GM12878 (cell line): ENCODE measurements at regions not wholly inside any gene's neighbourhood (a gene's known extent, or its start where the extent isn't known, plus 50 kb on each side); places are given as distances from the start of the nearest gene placed in this dataset.

Experiments used
- ATAC-seq: fragments of 200-7000 bp; cut with Tn5 transposase; 3 replicates; pipeline ENCODE4 v1.9.1; 2020; ENCODE audit warnings: mild to moderate bottlenecking, moderate library complexity
- BruUV-seq: library from RNA; stranded (reverse); fragments of 400-500 nt; replicated peaks from 2 replicates; lab custom pipeline; 2021; lab: Mats Ljungman, UMichigan
- CTCF ChIA-PET: fragments of 300-600 bp; sonication (Branson Sonifier 250); formaldehyde crosslinking; extraction: SDS; loops from one replicate; lab custom pipeline; 2021; ENCODE audit warnings: inconsistent platforms; lab: Yijun Ruan, JAX
- POLR2A ChIA-PET: fragments of 350-600 bp; formaldehyde crosslinking; extraction: SDS; loops from one replicate; lab custom pipeline; 2021; ENCODE audit warnings: inconsistent platforms; lab: Charles Lee
- RAD21 ChIA-PET: fragments of 300-600 bp; sonication (Branson Sonifier 250); formaldehyde crosslinking; loops from one replicate; lab custom pipeline; 2023; ENCODE audit warnings: antibody characterized with exemption; ENCODE audit not compliant: unreplicated experiment; lab: Charles Lee
- SMC1A ChIA-PET: fragments of 300-600 bp; sonication (Branson Sonifier 250); formaldehyde crosslinking; loops from one replicate; lab custom pipeline; 2023; ENCODE audit not compliant: unreplicated experiment, uncharacterized antibody; lab: Charles Lee
- DNase-seq: peaks from one replicate; pipeline ENCODE4 v3.0.0-alpha.2; 2011; ENCODE audit warnings: low read depth, low spot score
- FAIRE-seq: peaks from 3 replicates; lab custom pipeline; 2011; peaks lifted over from hg19 to GRCh38; lab: Jason Lieb, UNC
- H2AFZ ChIP-seq: 2 replicates; pipeline ENCODE4 v1.6.0; 2011; ENCODE audit warnings: low read depth, low read length, control low read depth; ENCODE audit not compliant: control insufficient read depth
- H3K27ac ChIP-seq: 2 replicates; pipeline ENCODE4 v1.5.1; 2011; ENCODE audit warnings: control low read depth; ENCODE audit not compliant: control insufficient read depth, insufficient read depth
- H3K27me3 ChIP-seq, 2 experiments: replicated peaks in 1 of 2; 2 replicates each; pipeline versions ENCODE4 v1.6.0 to v1.6.1; 2011; ENCODE audit warnings: low read length in 1 of 2; ENCODE audit not compliant: control insufficient read depth in 2 of 2, insufficient read depth in 2 of 2
- H3K36me3 ChIP-seq, 2 experiments: 2 replicates each; pipeline ENCODE4 v1.5.1; 2011; ENCODE audit warnings: low read length in 1 of 2; ENCODE audit not compliant: control insufficient read depth in 2 of 2, insufficient read depth in 2 of 2
- H3K4me1 ChIP-seq: 2 replicates; pipeline ENCODE4 v1.6.1; 2011; ENCODE audit warnings: mild to moderate bottlenecking, low read length, moderate library complexity, mixed read lengths; ENCODE audit not compliant: control insufficient read depth, insufficient read depth
- H3K4me2 ChIP-seq: 2 replicates; pipeline ENCODE4 v1.6.0; 2011; ENCODE audit warnings: control low read depth; ENCODE audit not compliant: control insufficient read depth, insufficient read depth
- H3K4me3 ChIP-seq: fragments of 200-600 bp; sonication (generic); 2 replicates; pipeline ENCODE4 v1.5.1; 2016
- H3K79me2 ChIP-seq: 2 replicates; pipeline ENCODE4 v1.6.0; 2011; ENCODE audit warnings: low read length; ENCODE audit not compliant: control insufficient read depth, insufficient read depth
- H3K9ac ChIP-seq: 2 replicates; pipeline ENCODE4 v1.8.0; 2011; ENCODE audit warnings: low read length, control low read depth, mixed read lengths; ENCODE audit not compliant: control insufficient read depth, insufficient read depth
- H3K9me3 ChIP-seq: replicated peaks from 3 replicates; pipeline ENCODE4 v1.5.1; 2011; ENCODE audit warnings: mild to moderate bottlenecking, low read length; ENCODE audit not compliant: control insufficient read depth, insufficient read depth
- H4K20me1 ChIP-seq: 2 replicates; pipeline ENCODE4 v1.6.0; 2011; ENCODE audit not compliant: control insufficient read depth, insufficient read depth
- BCL3 ChIP-seq: IDR thresholded peaks from 2 replicates; pipeline ENCODE4 v1.6.1; 2011; ENCODE audit warnings: borderline replicate concordance, low read depth, mild to moderate bottlenecking, moderate library complexity, low read length; ENCODE audit not compliant: insufficient read depth, poor library complexity, severe bottlenecking
- CEBPZ ChIP-seq: fragments of 150-350 bp; IDR thresholded peaks from 2 replicates; pipeline ENCODE4 v1.6.1; 2016; ENCODE audit warnings: low read depth, low read length
- CTCF ChIP-seq, 3 experiments: IDR thresholded peaks in 2 of 3; conservative IDR thresholded peaks in 1 of 3; 2 replicates each; pipeline ENCODE4 v1.5.1; 2011; ENCODE audit warnings: low read depth in 3 of 3, low read length in 3 of 3, mild to moderate bottlenecking in 3 of 3, control low read depth in 2 of 3, moderate library complexity in 2 of 3, inconsistent platforms in 1 of 3, mixed read lengths in 1 of 3; ENCODE audit not compliant: control insufficient read depth in 2 of 3, insufficient read depth in 1 of 3; ENCODE audit errors: extremely low read depth in 1 of 3
- E2F8 ChIP-seq: fragments of 450-650 bp; IDR thresholded peaks from 2 replicates; pipeline ENCODE4 v1.6.1; 2018; ENCODE audit warnings: mild to moderate bottlenecking, low read depth, moderate library complexity; ENCODE audit not compliant: partially characterized antibody
- FOXK2 ChIP-seq: fragments of 450-650 bp; IDR thresholded peaks from 2 replicates; pipeline ENCODE4 v1.6.1; 2017; ENCODE audit warnings: mild to moderate bottlenecking, moderate library complexity
- GABPA ChIP-seq: IDR thresholded peaks from 2 replicates; pipeline ENCODE4 v1.6.1; 2014; ENCODE audit warnings: antibody characterized with exemption, low read depth, mild to moderate bottlenecking, inconsistent platforms
- IKZF2 ChIP-seq, 2 experiments: fragments of 450-650 bp; IDR thresholded peaks; 2 replicates each; pipeline ENCODE4 v1.6.1; 2017; ENCODE audit warnings: mild to moderate bottlenecking in 2 of 2, moderate library complexity in 2 of 2
- JUND ChIP-seq: IDR thresholded peaks from 2 replicates; pipeline ENCODE4 v1.6.1; 2012; ENCODE audit warnings: low read depth, mild to moderate bottlenecking, low read length, improper control_type of control experiment, moderate library complexity
- NR2F1 ChIP-seq: fragments of 450-650 bp; conservative IDR thresholded peaks from 2 replicates; pipeline ENCODE4 v1.6.1; 2017; ENCODE audit warnings: mild to moderate bottlenecking
- RAD51 ChIP-seq: fragments of 450-650 bp; IDR thresholded peaks from 2 replicates; pipeline ENCODE4 v1.6.1; 2016; ENCODE audit warnings: moderate library complexity, mild to moderate bottlenecking, inconsistent platforms
- TARDBP ChIP-seq: IDR thresholded peaks from 2 replicates; pipeline ENCODE4 v1.6.1; 2016; ENCODE audit warnings: borderline replicate concordance
- WGBS: methylation state at CpG from one replicate; pipeline ENCODE4 v1.1.6; 2016; ENCODE audit warnings: low lambda C conversion rate; ENCODE audit not compliant: insufficient replicate concordance, insufficient coverage; ENCODE audit errors: missing lambda C conversion rate; 5-methylcytosine and 5-hydroxymethylcytosine counted together
- in situ Hi-C: fragments of 300-500 bp; cut with MboI; formaldehyde crosslinking; loops from 9 replicates; pipeline ENCODE4 v1.14.3; 2018; ENCODE audit warnings: mixed read lengths
- intact Hi-C: fragments of 100-400 bp; cut with micrococcal nuclease; formaldehyde crosslinking; loops from one replicate; pipeline ENCODE4 v1.14.2; 2022; ENCODE audit not compliant: unreplicated experiment

GRCh38 chr5:120779674-120780073 is 315.6 kb downstream of the PRR16 start (continued):
- TF ChIP-seq GABPA: no peak
- TF ChIP-seq CEBPZ: no peak
- TF ChIP-seq IKZF2 (IDR thresholded peaks at IDR 0.05): no peak
- no peak for TF ChIP-seq RAD51
- TF ChIP-seq E2F8: no peak
- TF ChIP-seq, all 136 proteins: peak for 0

- no peaks in the 10 kb centered on the region for H3K27me3 ChIP-seq
- intact Hi-C loops: no loop called here
- TF ChIP-seq CTCF (IDR thresholded peaks at IDR 0.05 in 2 of 3, conservative IDR thresholded peaks at IDR 0.05 in 1 of 3; ENCODE audit: control insufficient read depth in 2 of 3, extremely low read depth in 1 of 3, insufficient read depth in 1 of 3, low read depth in 3 of 3, low read length in 3 of 3) (no peak), TARDBP (no peak), BCL3 (no peak), FOXK2 (no peak), NR2F1 (no peak), JUND (no peak)
- TF ChIP-seq, all 136 proteins: peak for 0
- H3K27ac ChIP-seq: no peak overlapping the region
- ATAC-seq: no peak
- 0% methylated on average over 1 of the region's 1 CpG for WGBS
- no peaks in the 10 kb centered on the region for H3K4me1 ChIP-seq
- CTCF ChIA-PET: no interaction called here
- POLR2A ChIA-PET: no interaction called here
- no TSS peak for BruUV-seq
- H3K9ac ChIP-seq: no peak overlapping the region
- H3K79me2 ChIP-seq: no peaks in the 10 kb centered on the region
- no peak for FAIRE-seq
- H3K4me3 ChIP-seq: no peak overlapping the region
- SMC1A ChIA-PET: no interaction called here
- no peaks in the 10 kb centered on the region for H3K9me3 ChIP-seq
- no peaks in the 10 kb centered on the region for H4K20me1 ChIP-seq
- in situ Hi-C loops: no loop called here
- no peaks in the 10 kb centered on the region for H3K36me3 ChIP-seq
- no peak overlapping the region for H2AFZ ChIP-seq
- DNase-seq: no peak
- H3K4me2 ChIP-seq: no peak overlapping the region
- RAD21 ChIA-PET: no interaction called here
Measured at GRCh38 chr5:120788481-120788880, 324.4 kb downstream of the PRR16 start.
